SK-N-SH (cell line): ENCODE measurements at regions not wholly inside any gene's neighbourhood (a gene's known extent, or its start where the extent isn't known, plus 50 kb on each side); places are given as distances from the start of the nearest gene placed in this dataset.

ENCODE experiments used
- CTCF ChIA-PET: fragments of 300-600, 350-600 bp; formaldehyde crosslinking; extraction: SDS; loops from one replicate; lab custom pipeline; 2021; lab: Yijun Ruan, JAX
- POLR2A ChIA-PET: fragments of 350-600 bp; sonication (Branson Sonifier 250); formaldehyde crosslinking; extraction: SDS; loops from one replicate; lab custom pipeline; 2020; ENCODE audit warnings: antibody characterized with exemption, inconsistent platforms; lab: Yijun Ruan, JAX
- DNase-seq: peaks from one replicate; pipeline ENCODE4 v3.0.0; 2012
- H2AFZ ChIP-seq: fragments of 200-600 bp; sonication (generic); 2 replicates; pipeline ENCODE4 v1.8.1; 2016; ENCODE audit warnings: antibody characterized with exemption, mild to moderate bottlenecking, low read depth
- H3F3A ChIP-seq: fragments of 200-600 bp; sonication (generic); replicated peaks from 2 replicates; pipeline ENCODE3; 2016; ENCODE audit warnings: antibody characterized with exemption, mild to moderate bottlenecking; ENCODE audit not compliant: insufficient read depth
- H3K27ac ChIP-seq, 2 experiments: fragments of 200-500 bp in 1 of 2; fragments of 200-600 bp in 1 of 2; sonication (Bioruptor generic) in 1 of 2; sonication (generic), shearing (Covaris generic) in 1 of 2; 2 replicates each; pipeline versions ENCODE4 v1.5.1 to v1.6.1; 2014 to 2016; ENCODE audit warnings: low read depth in 2 of 2, inconsistent platforms in 1 of 2, low read length in 1 of 2, mild to moderate bottlenecking in 1 of 2, mixed read lengths in 1 of 2
- H3K27me3 ChIP-seq: fragments of 200-600 bp; sonication (generic), shearing (Covaris generic); 2 replicates; pipeline ENCODE4 v1.6.1; 2016; ENCODE audit warnings: mixed run types; ENCODE audit not compliant: insufficient read depth
- H3K36me3 ChIP-seq, 2 experiments: fragments of 200-500 bp in 1 of 2; fragments of 200-600 bp in 1 of 2; sonication (Bioruptor generic) in 1 of 2; sonication (generic) in 1 of 2; replicated peaks in 1 of 2; 2 replicates each; pipeline versions ENCODE3 to v1.5.1; 2014 to 2016; ENCODE audit warnings: low read length in 1 of 2, mild to moderate bottlenecking in 1 of 2; ENCODE audit not compliant: insufficient read depth in 2 of 2, control insufficient read depth in 1 of 2
- H3K4me1 ChIP-seq, 2 experiments: fragments of 200-500 bp in 1 of 2; fragments of 200-600 bp in 1 of 2; sonication (Bioruptor generic) in 1 of 2; sonication (generic), shearing (Covaris generic) in 1 of 2; 2 replicates each; pipeline versions ENCODE4 v1.5.1 to v1.6.1; 2014 to 2016; ENCODE audit warnings: low read depth in 1 of 2, low read length in 1 of 2, mixed run types in 1 of 2; ENCODE audit not compliant: insufficient read depth in 2 of 2, control insufficient read depth in 1 of 2
- H3K4me2 ChIP-seq: fragments of 200-600 bp; sonication (generic), shearing (Covaris generic); 2 replicates; pipeline ENCODE4 v1.6.1; 2017; ENCODE audit warnings: mixed run types
- H3K4me3 ChIP-seq, 2 experiments: fragments of 200-500 bp in 1 of 2; fragments of 200-600 bp in 1 of 2; sonication (Bioruptor generic) in 1 of 2; sonication (generic), shearing (Covaris generic) in 1 of 2; 2 replicates each; pipeline versions ENCODE4 v1.5.1 to v1.8.1; 2014 to 2016; ENCODE audit warnings: low read depth in 2 of 2, inconsistent platforms in 1 of 2, low read length in 1 of 2, mild to moderate bottlenecking in 1 of 2, mixed read lengths in 1 of 2, moderate library complexity in 1 of 2
- H3K79me2 ChIP-seq: fragments of 200-600 bp; sonication (generic); 2 replicates; pipeline ENCODE4 v1.8.1; 2017; ENCODE audit warnings: mild to moderate bottlenecking; ENCODE audit not compliant: insufficient read depth
- H3K9ac ChIP-seq: fragments of 200-600 bp; sonication (generic); 2 replicates; pipeline ENCODE4 v1.6.1; 2017; ENCODE audit warnings: mixed run types
- H3K9me2 ChIP-seq: fragments of 200-600 bp; sonication (generic); 2 replicates; pipeline ENCODE4 v1.6.1; 2017; ENCODE audit warnings: mixed run types
- H3K9me3 ChIP-seq: fragments of 200-600 bp; sonication (generic); 2 replicates; pipeline ENCODE4 v1.6.1; 2017; ENCODE audit warnings: mixed run types, mild to moderate bottlenecking, moderate library complexity
- H4K20me1 ChIP-seq: fragments of 200-600 bp; sonication (generic); 2 replicates; pipeline ENCODE4 v1.6.1; 2017; ENCODE audit warnings: mild to moderate bottlenecking, mixed run types; ENCODE audit not compliant: insufficient read depth
- CHD2 ChIP-seq: fragments of 150-350 bp; IDR thresholded peaks from 2 replicates; pipeline ENCODE4 v1.6.1; 2018; ENCODE audit warnings: low read length; ENCODE audit not compliant: partially characterized antibody
- EP300 ChIP-seq, 2 experiments: IDR thresholded peaks; 2 replicates each; pipeline versions ENCODE4 v1.4.0 to v1.6.1; 2012; ENCODE audit warnings: borderline replicate concordance in 1 of 2, low read depth in 1 of 2, low read length in 1 of 2
- FOSL2 ChIP-seq: IDR thresholded peaks from 2 replicates; pipeline ENCODE4 v1.4.0; 2012; ENCODE audit warnings: low read depth, mild to moderate bottlenecking, moderate library complexity, borderline replicate concordance
- FOXJ3 ChIP-seq: sonication (generic); formaldehyde crosslinking; IDR thresholded peaks from 2 replicates; pipeline ENCODE4 v1.5.1; 2020; ENCODE audit warnings: mild to moderate bottlenecking, missing genetic modification reagents
- FOXM1 ChIP-seq: IDR thresholded peaks from 2 replicates; pipeline ENCODE4 v1.4.0; 2012; ENCODE audit warnings: low read depth, mild to moderate bottlenecking
- JUND ChIP-seq: IDR thresholded peaks from 2 replicates; pipeline ENCODE4 v1.4.0; 2012
- MEF2A ChIP-seq: IDR thresholded peaks from 2 replicates; pipeline ENCODE4 v1.4.0; 2012; ENCODE audit warnings: low read depth, borderline replicate concordance
- NFIC ChIP-seq: IDR thresholded peaks from 2 replicates; pipeline ENCODE4 v1.4.0; 2012; ENCODE audit warnings: borderline replicate concordance
- RCOR1 ChIP-seq: fragments of 150-350 bp; IDR thresholded peaks from 2 replicates; pipeline ENCODE4 v1.6.1; 2017; ENCODE audit warnings: antibody characterized with exemption, low read length
- RXRA ChIP-seq: IDR thresholded peaks from 2 replicates; pipeline ENCODE4 v1.4.0; 2012; ENCODE audit warnings: low read depth, mild to moderate bottlenecking, borderline replicate concordance
- SIN3A ChIP-seq: IDR thresholded peaks from 2 replicates; pipeline ENCODE4 v1.6.1; 2012; ENCODE audit warnings: low read depth, mild to moderate bottlenecking, low read length, moderate library complexity, borderline replicate concordance
- TAF1 ChIP-seq: IDR thresholded peaks from 2 replicates; pipeline ENCODE4 v1.6.1; 2012; ENCODE audit warnings: low read depth, mild to moderate bottlenecking, low read length, moderate library complexity, borderline replicate concordance
- TEAD4 ChIP-seq: IDR thresholded peaks from 2 replicates; pipeline ENCODE4 v1.4.0; 2012; ENCODE audit warnings: mild to moderate bottlenecking, borderline replicate concordance; ENCODE audit not compliant: insufficient read depth
- USF1 ChIP-seq: IDR thresholded peaks from 2 replicates; pipeline ENCODE4 v1.4.0; 2012; ENCODE audit warnings: low read depth, borderline replicate concordance
- USF2 ChIP-seq: fragments of 150-350 bp; IDR thresholded peaks from 2 replicates; pipeline ENCODE4 v1.6.1; 2017; ENCODE audit warnings: antibody characterized with exemption, low read length, low read depth, borderline replicate concordance
- YY1 ChIP-seq: IDR thresholded peaks from 2 replicates; pipeline ENCODE4 v1.4.0; 2012; ENCODE audit warnings: low read depth, mild to moderate bottlenecking
- ZBTB33 ChIP-seq: IDR thresholded peaks from 2 replicates; pipeline ENCODE4 v1.4.0; 2012; ENCODE audit warnings: low read depth, borderline replicate concordance
- WGBS: methylation state at CpG from one replicate; pipeline ENCODE4 v1.1.6; 2017; ENCODE audit warnings: low lambda C conversion rate; 5-methylcytosine and 5-hydroxymethylcytosine counted together
- TF ChIP-seq, protein P1 (sequence below): fragments of 150-350 bp; IDR thresholded peaks from 2 replicates; pipeline ENCODE4 v1.6.1; 2016; ENCODE audit warnings: mild to moderate bottlenecking, low read depth, low read length
- TF ChIP-seq, protein P2 (sequence below): fragments of 200-600 bp; sonication (generic); IDR thresholded peaks from 2 replicates; pipeline ENCODE4 v1.6.1; 2017; ENCODE audit warnings: antibody characterized with exemption, mild to moderate bottlenecking, moderate library complexity
- TF ChIP-seq, protein P3 (sequence below): IDR thresholded peaks from 2 replicates; pipeline ENCODE4; 2012

DNA sequence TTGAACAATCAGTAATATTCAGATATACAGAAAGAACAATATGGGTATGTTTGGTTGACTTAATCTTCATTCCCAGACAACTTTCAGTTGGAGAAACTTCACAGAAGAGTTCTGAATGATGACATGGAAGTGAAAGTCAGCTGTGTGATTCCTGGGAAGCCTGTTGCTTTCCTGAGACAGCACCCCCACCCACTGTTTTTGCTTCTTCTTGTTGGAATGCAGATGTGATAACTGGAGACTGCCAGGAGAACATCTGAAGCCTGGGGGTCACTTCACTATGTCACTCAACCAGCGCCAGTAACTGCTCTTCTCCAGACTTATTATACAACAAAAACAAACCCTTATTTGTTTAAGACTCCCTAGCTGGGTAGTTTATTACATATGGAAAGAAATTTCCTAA, 599.4 kb downstream of the ZIC1 start (continued):
- TF ChIP-seq NFIC: no peak

GRCh38 chr3:148020861-148021260, 611.7 kb downstream of the ZIC1 start:
- no peaks in the 10 kb centered on the region for H4K20me1 ChIP-seq
- no peak overlapping the region for H3K4me3 ChIP-seq
- H3K4me2 ChIP-seq: no peak overlapping the region
- H3K27me3 ChIP-seq: no peaks in the 10 kb centered on the region
- TF ChIP-seq EP300 (IDR thresholded peaks at IDR 0.05; ENCODE audit: borderline replicate concordance in 1 of 2, low read depth in 1 of 2, low read length in 1 of 2) (no peak), USF1 (no peak), ZBTB33 (no peak), RXRA (no peak), FOXM1 (no peak), TAF1 (no peak), CHD2 (no peak), YY1 (no peak), JUND (no peak), FOXJ3 (no peak), SIN3A (no peak), USF2 (no peak), TEAD4 (no peak), RCOR1 (no peak), FOSL2 (no peak), MEF2A (no peak)
- TF ChIP-seq, protein P1, sequence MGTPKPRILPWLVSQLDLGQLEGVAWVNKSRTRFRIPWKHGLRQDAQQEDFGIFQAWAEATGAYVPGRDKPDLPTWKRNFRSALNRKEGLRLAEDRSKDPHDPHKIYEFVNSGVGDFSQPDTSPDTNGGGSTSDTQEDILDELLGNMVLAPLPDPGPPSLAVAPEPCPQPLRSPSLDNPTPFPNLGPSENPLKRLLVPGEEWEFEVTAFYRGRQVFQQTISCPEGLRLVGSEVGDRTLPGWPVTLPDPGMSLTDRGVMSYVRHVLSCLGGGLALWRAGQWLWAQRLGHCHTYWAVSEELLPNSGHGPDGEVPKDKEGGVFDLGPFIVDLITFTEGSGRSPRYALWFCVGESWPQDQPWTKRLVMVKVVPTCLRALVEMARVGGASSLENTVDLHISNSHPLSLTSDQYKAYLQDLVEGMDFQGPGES: no peak
- TF ChIP-seq, protein P2, sequence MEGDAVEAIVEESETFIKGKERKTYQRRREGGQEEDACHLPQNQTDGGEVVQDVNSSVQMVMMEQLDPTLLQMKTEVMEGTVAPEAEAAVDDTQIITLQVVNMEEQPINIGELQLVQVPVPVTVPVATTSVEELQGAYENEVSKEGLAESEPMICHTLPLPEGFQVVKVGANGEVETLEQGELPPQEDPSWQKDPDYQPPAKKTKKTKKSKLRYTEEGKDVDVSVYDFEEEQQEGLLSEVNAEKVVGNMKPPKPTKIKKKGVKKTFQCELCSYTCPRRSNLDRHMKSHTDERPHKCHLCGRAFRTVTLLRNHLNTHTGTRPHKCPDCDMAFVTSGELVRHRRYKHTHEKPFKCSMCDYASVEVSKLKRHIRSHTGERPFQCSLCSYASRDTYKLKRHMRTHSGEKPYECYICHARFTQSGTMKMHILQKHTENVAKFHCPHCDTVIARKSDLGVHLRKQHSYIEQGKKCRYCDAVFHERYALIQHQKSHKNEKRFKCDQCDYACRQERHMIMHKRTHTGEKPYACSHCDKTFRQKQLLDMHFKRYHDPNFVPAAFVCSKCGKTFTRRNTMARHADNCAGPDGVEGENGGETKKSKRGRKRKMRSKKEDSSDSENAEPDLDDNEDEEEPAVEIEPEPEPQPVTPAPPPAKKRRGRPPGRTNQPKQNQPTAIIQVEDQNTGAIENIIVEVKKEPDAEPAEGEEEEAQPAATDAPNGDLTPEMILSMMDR: no peak
- TF ChIP-seq, protein P3, sequence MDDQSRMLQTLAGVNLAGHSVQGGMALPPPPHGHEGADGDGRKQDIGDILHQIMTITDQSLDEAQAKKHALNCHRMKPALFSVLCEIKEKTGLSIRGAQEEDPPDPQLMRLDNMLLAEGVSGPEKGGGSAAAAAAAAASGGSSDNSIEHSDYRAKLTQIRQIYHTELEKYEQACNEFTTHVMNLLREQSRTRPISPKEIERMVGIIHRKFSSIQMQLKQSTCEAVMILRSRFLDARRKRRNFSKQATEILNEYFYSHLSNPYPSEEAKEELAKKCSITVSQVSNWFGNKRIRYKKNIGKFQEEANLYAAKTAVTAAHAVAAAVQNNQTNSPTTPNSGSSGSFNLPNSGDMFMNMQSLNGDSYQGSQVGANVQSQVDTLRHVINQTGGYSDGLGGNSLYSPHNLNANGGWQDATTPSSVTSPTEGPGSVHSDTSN: no peak
- ChIA-PET CTCF (no interaction called here), POLR2A (no interaction called here)
- 0 out of 2 replicates have a peak, but pooled peaks cover 9% of the 10 kb centered on the region for H3K9me3 ChIP-seq
- no peak for DNase-seq
- no peaks in the 10 kb centered on the region for H3K79me2 ChIP-seq
- H3K9me2 ChIP-seq: no peaks in the 10 kb centered on the region
- no peaks in the 10 kb centered on the region for H3K36me3 ChIP-seq
- 0 out of 4 replicates have a peak, but pooled peaks cover 0 to 13% of the 10 kb centered on the region in 2 experiments for H3K4me1 ChIP-seq
- peaks cover 16% of the 10 kb centered on the region for H3F3A ChIP-seq
- no peak overlapping the region for H3K9ac ChIP-seq
- peak overlapping the region in 1 of 2 experiments; percentile 56; a peak in 1 of 4 replicates for H3K27ac ChIP-seq
- no peak overlapping the region for H2AFZ ChIP-seq
- WGBS: 50% methylated on average over 1 of the region's 1 CpG
